NCI-H2107 (cell line): ENCODE measurements at regions not wholly inside any gene's neighbourhood (a gene's known extent, or its start where the extent isn't known, plus 50 kb on each side); places are given as distances from the start of the nearest gene placed in this dataset.
"Not testable (repeated sequence)": the region's sequence is repeated elsewhere in the genome, so short reads cannot be mapped to it uniquely, and the experiment has no call there.

Experiments
- DNase-seq: peaks from one replicate; lab custom pipeline; 2025; lab: John Stamatoyannopoulos, UW

DNA sequence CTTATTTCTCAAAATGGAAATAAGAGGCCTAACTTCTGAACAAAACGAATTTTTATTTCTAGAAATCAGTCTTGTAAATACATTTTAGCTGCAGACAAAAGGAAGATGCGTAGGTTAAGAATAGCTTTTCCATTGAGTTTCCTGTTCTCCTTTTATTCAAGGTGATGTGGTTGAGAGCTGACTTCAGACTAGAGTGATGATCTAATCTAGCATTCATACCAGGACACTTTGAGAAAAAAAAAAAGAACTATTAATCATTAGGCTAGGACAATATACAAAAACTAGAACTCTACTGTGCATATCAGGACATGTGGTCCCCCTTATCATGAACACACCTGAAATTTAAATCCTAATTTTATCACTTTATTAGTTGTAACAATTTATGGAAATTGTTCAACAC is 884.5 kb upstream of the EPHA5 start:
- no peak for DNase-seq

GRCh38 chr4:66545301-66545700 is 875.0 kb upstream of the EPHA5 start:
- not testable (repeated sequence) for DNase-seq

DNA sequence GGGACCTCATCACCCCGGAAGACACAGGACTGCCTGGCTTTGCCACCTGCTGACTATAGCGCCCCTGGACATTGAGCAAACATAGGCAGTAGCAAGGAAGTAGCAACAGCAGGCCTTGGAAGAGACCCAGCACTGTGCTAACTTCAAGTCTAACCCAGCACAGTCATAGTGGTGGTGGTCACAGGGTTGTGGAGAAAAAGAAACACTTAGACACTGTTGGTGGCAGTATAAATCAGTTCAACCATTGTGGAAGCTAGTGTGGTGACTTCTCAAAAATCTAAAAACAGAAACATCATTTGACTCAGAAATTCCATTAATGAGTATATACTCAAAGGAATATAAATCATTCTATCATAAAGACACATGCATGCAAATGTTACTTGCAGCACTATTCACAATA is 874.0 kb upstream of the EPHA5 start:
- DNase-seq: no peak

DNA sequence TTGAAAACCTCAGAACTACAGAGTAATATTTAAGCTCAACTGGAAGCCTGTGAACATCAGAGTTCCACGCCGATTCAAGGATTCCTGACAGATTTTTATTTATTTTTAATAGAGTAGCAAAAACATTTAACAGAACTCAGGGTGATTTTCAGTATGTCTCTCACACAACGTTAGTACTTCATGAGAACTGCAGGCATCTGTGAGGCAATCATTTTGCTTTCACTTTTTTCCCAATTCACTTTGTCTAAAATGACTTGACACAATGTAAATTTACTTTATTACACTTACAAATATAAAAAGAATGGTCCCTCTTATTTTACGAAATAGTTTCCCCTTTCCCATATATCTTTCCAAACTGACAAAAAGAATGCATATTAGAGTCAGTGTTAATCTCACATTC is 869.5 kb upstream of the EPHA5 start:
- DNase-seq: no peak

GRCh38 chr4:66524781-66525180 is 854.5 kb upstream of the EPHA5 start:
- no peak for DNase-seq

GRCh38 chr4:66522244-66522643 is 852.0 kb upstream of the EPHA5 start:
- DNase-seq: no peak

- no peak for DNase-seq
Observed at GRCh38 chr4:66516940-66517339, 846.7 kb upstream of the EPHA5 start.

- DNase-seq: no peak
Observed at GRCh38 chr4:66506985-66507384, 836.7 kb upstream of the EPHA5 start.

- no peak for DNase-seq
Observed at GRCh38 chr4:66501997-66502396, 831.7 kb upstream of the EPHA5 start.

GRCh38 chr4:66490729-66491128 is 820.4 kb upstream of the EPHA5 start:
- DNase-seq: no peak

DNA sequence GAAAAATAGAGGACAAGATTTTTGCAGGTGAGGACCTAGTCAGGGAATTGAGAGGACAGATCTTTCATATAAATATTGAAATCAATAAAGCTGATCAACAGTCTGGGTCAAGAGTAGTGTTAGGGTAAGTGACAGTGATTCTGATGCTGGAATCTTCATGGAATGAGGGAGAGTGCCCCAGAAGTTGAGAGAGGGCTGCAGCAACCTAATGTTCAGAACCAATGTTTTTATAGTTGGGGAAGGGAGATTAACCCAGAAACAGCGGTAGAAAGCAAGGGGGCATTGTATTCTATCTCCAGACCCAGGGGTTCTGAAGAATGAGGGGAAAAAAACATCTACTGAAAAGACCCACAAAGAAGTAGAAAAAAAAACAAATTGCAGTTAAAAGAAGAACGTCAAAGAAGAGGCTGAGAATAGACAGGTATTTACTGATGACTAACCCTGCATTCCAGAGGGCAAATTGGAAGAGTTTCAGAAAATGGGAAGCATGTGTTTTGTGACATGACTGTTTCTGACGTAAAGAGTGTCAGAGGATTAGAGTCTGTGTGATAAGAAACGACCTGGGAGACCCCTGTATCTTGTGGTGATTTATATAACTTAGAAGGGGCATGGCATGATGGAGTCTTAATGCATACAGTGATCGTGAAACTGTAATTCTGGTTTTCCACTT is 819.6 kb upstream of the EPHA5 start:
- DNase-seq: no peak

- DNase-seq: no peak
Observed at GRCh38 chr4:66489370-66489769, 819.1 kb upstream of the EPHA5 start.

- DNase-seq: no peak
Observed at GRCh38 chr4:66486068-66486467, 815.8 kb upstream of the EPHA5 start.

GRCh38 chr4:66482186-66482585 is 811.9 kb upstream of the EPHA5 start:
- no peak for DNase-seq

- no peak for DNase-seq
Observed at GRCh38 chr4:66475596-66475995, 805.3 kb upstream of the EPHA5 start.

- DNase-seq: no peak
Observed at GRCh38 chr4:66465111-66465510, 794.8 kb upstream of the EPHA5 start.

DNA sequence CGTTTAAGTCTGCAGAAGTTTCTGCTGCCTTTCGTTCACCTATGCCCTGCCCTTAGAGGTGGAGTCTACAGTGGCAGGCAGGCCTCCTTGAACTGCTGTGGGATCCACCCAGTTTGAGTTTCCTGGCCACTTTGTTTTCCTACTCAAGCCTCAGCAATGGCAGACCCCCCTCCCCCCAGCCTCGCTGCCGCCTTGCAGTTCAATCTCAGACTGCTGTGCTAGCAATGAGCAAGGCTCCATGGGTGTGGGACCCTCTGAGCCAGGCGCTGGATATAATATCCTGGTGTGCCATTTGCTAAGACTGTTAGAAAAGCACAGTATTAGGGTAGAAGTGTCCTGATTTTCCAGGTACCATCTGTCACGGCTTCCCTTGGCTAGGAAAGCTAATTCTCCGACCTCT is 792.6 kb upstream of the EPHA5 start:
- not testable (repeated sequence) for DNase-seq

GRCh38 chr4:66451741-66452140 is 781.5 kb upstream of the EPHA5 start:
- DNase-seq: no peak

GRCh38 chr4:66443008-66443407 is 772.7 kb upstream of the EPHA5 start:
- no peak for DNase-seq

GRCh38 chr4:66439508-66439907 is 769.2 kb upstream of the EPHA5 start:
- DNase-seq: no peak

- DNase-seq: no peak
Observed at GRCh38 chr4:66433706-66434105, 763.4 kb upstream of the EPHA5 start.

- no peak for DNase-seq
Observed at GRCh38 chr4:66430856-66431255, 760.6 kb upstream of the EPHA5 start.

- DNase-seq: no peak
Observed at GRCh38 chr4:66429276-66429675, 759.0 kb upstream of the EPHA5 start.

DNA sequence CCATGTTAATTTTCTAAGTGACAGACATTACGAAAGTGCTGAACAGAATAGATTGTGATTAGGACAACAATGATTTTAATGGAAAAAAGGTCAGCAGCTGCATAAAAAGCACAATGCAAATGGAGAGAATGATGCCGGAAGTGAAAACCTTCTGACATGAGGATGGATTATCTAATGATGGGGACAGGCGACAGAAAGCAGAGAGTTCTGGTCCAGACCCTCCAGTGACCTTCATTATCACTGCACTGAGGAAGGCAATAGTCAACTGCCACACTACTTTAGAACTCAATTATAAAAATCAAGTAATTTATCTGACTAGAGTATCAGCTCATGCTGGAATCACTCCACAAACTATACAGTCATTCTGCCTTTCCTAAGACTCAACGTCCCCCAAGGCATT is 746.1 kb upstream of the EPHA5 start:
- no peak for DNase-seq

GRCh38 chr4:66404141-66404540 is 733.9 kb upstream of the EPHA5 start:
- no peak for DNase-seq
